H1 (cell line): ENCODE measurements at regions not wholly inside any gene's neighbourhood (a gene's known extent, or its start where the extent isn't known, plus 50 kb on each side); places are given as distances from the start of the nearest gene placed in this dataset.
A peak's percentile ranks its signal among the peaks of the same experiment; 100 is the strongest.

Experiments
- CTCF ChIA-PET: fragments of 300-600 bp; sonication (Branson Sonifier 250); formaldehyde crosslinking; loops from one replicate; lab custom pipeline; 2021; ENCODE audit not compliant: partially characterized antibody; lab: Charles Lee
- POLR2A ChIA-PET: fragments of 300-600 bp; sonication (Branson Sonifier 250); formaldehyde crosslinking; loops from one replicate; lab custom pipeline; 2021; ENCODE audit warnings: inconsistent platforms; ENCODE audit not compliant: partially characterized antibody; lab: Charles Lee
- DNase-seq, 2 experiments: peaks; one replicate each; pipeline versions ENCODE4 v3.0.0 to v3.0.0-alpha.2; 2010 to 2022; ENCODE audit warnings: low spot score in 2 of 2, low read depth in 1 of 2, mixed read lengths in 1 of 2
- FAIRE-seq: peaks from 2 replicates; lab custom pipeline; 2011; peaks lifted over from hg19 to GRCh38; lab: Jason Lieb, UNC
- H2AFZ ChIP-seq: 2 replicates; pipeline ENCODE4 v1.8.1; 2012; ENCODE audit warnings: low read length, inconsistent platforms
- H2AK5ac ChIP-seq: 2 replicates; pipeline ENCODE4 v1.6.1; 2013; ENCODE audit warnings: low read depth, low read length
- H2BK120ac ChIP-seq: replicated peaks from 2 replicates; pipeline ENCODE3; 2013; ENCODE audit warnings: low read depth, low read length, inconsistent platforms
- H2BK12ac ChIP-seq: 2 replicates; pipeline ENCODE4 v1.6.1; 2013; ENCODE audit warnings: low read depth, low read length
- H2BK15ac ChIP-seq: 2 replicates; pipeline ENCODE4 v1.6.1; 2013; ENCODE audit warnings: low read length
- H2BK20ac ChIP-seq: 2 replicates; pipeline ENCODE4 v1.6.1; 2013; ENCODE audit warnings: low read length
- H2BK5ac ChIP-seq: 2 replicates; pipeline ENCODE4 v1.6.1; 2013; ENCODE audit warnings: low read depth, low read length
- H3K14ac ChIP-seq: 2 replicates; pipeline ENCODE4 v1.6.1; 2013; ENCODE audit warnings: inconsistent platforms; ENCODE audit not compliant: insufficient read length
- H3K18ac ChIP-seq: 2 replicates; pipeline ENCODE4 v1.6.1; 2013; ENCODE audit warnings: low read length; ENCODE audit errors: extremely low read depth
- H3K23ac ChIP-seq: 2 replicates; pipeline ENCODE4 v1.6.1; 2013; ENCODE audit warnings: inconsistent platforms; ENCODE audit not compliant: insufficient read length
- H3K23me2 ChIP-seq: 2 replicates; pipeline ENCODE4 v1.6.1; 2013; ENCODE audit warnings: low read depth, low read length
- H3K27ac ChIP-seq: 2 replicates; pipeline ENCODE4 v1.6.1; 2011; ENCODE audit warnings: low read depth, low read length, inconsistent platforms
- H3K27me3 ChIP-seq, 4 experiments: replicated peaks in 1 of 4; 1 replicate in 1 of 4; 2 replicates in 3 of 4; pipeline versions ENCODE4 v1.6.1 to v1.8.1; 2011 to 2013; ENCODE audit warnings: low read length in 3 of 4, mild to moderate bottlenecking in 3 of 4, inconsistent platforms in 2 of 4, mixed read lengths in 2 of 4, moderate library complexity in 1 of 4; ENCODE audit not compliant: control insufficient read depth in 3 of 4, insufficient read depth in 3 of 4; ENCODE audit errors: extremely low read depth in 1 of 4
- H3K36me3 ChIP-seq, 4 experiments: 2 replicates each; pipeline versions ENCODE4 v1.6.1 to v1.8.1; 2011 to 2013; ENCODE audit warnings: mild to moderate bottlenecking in 4 of 4, low read length in 3 of 4, moderate library complexity in 2 of 4, control low read depth in 1 of 4, inconsistent platforms in 1 of 4; ENCODE audit not compliant: insufficient read depth in 4 of 4, control insufficient read depth in 2 of 4
- H3K4ac ChIP-seq: replicated peaks from 2 replicates; pipeline ENCODE3; 2013; ENCODE audit warnings: low read length, low read depth, mixed read lengths, inconsistent platforms; ENCODE audit not compliant: insufficient read length
- H3K4me1 ChIP-seq, 4 experiments: replicated peaks in 1 of 4; 1 replicate in 1 of 4; 2 replicates in 3 of 4; pipeline versions ENCODE4 v1.6.1 to v1.8.1; 2011 to 2013; ENCODE audit warnings: low read length in 3 of 4, inconsistent platforms in 2 of 4, mixed read lengths in 1 of 4; ENCODE audit not compliant: insufficient read depth in 4 of 4, control insufficient read depth in 3 of 4
- H3K4me2 ChIP-seq, 2 experiments: 2 replicates each; pipeline versions ENCODE4 v1.6.1 to v1.8.1; 2011 to 2013; ENCODE audit warnings: low read depth in 2 of 2, low read length in 2 of 2, control low read depth in 1 of 2, inconsistent platforms in 1 of 2, mild to moderate bottlenecking in 1 of 2; ENCODE audit not compliant: insufficient read depth in 1 of 2
- H3K4me3 ChIP-seq, 4 experiments: fragments of 200-600, 300-600 bp in 1 of 4; sonication (generic), shearing (Covaris generic), sonication (Bioruptor Twin) in 1 of 4; 2 replicates each; pipeline versions ENCODE4 v1.5.1 to v1.8.1; 2011 to 2016; ENCODE audit warnings: low read length in 4 of 4, low read depth in 3 of 4, control low read depth in 2 of 4, inconsistent platforms in 2 of 4, mild to moderate bottlenecking in 2 of 4, mixed read lengths in 1 of 4, moderate library complexity in 1 of 4; ENCODE audit not compliant: insufficient read depth in 2 of 4; ENCODE audit errors: extremely low read depth in 1 of 4
- H3K56ac ChIP-seq: replicated peaks from 2 replicates; pipeline ENCODE3; 2013; ENCODE audit warnings: low read depth, mild to moderate bottlenecking, mixed read lengths, low read length, inconsistent platforms; ENCODE audit not compliant: insufficient read length
- H3K79me1 ChIP-seq: 2 replicates; pipeline ENCODE4 v1.6.1; 2013; ENCODE audit warnings: low read depth, low read length, control low read depth
- H3K79me2 ChIP-seq, 2 experiments: 2 replicates each; pipeline versions ENCODE4 v1.6.1 to v1.8.1; 2012 to 2013; ENCODE audit warnings: low read length in 2 of 2, mild to moderate bottlenecking in 2 of 2, inconsistent platforms in 1 of 2; ENCODE audit not compliant: insufficient read depth in 2 of 2, control insufficient read depth in 1 of 2
- H3K9ac ChIP-seq, 4 experiments: replicated peaks in 1 of 4; 1 replicate in 1 of 4; 2 replicates in 3 of 4; pipeline versions ENCODE4 v1.6.1 to v1.8.1; 2011 to 2013; ENCODE audit warnings: low read depth in 3 of 4, low read length in 3 of 4, control low read depth in 2 of 4, mild to moderate bottlenecking in 2 of 4, moderate library complexity in 2 of 4, inconsistent platforms in 1 of 4; ENCODE audit errors: extremely low read depth in 1 of 4
- H3K9me3 ChIP-seq, 2 experiments: 2 replicates each; pipeline versions ENCODE4 v1.6.1 to v1.8.1; 2012 to 2013; ENCODE audit warnings: mild to moderate bottlenecking in 2 of 2, moderate library complexity in 2 of 2, control low read depth in 1 of 2, inconsistent platforms in 1 of 2, low read depth in 1 of 2, low read length in 1 of 2, mixed read lengths in 1 of 2; ENCODE audit not compliant: insufficient read depth in 2 of 2
- H4K20me1 ChIP-seq, 2 experiments: replicated peaks in 1 of 2; 2 replicates each; pipeline versions ENCODE3 to v1.8.1; 2011 to 2013; ENCODE audit warnings: inconsistent platforms in 2 of 2, low read length in 2 of 2, mild to moderate bottlenecking in 1 of 2; ENCODE audit not compliant: insufficient read depth in 2 of 2, control insufficient read depth in 1 of 2
- H4K5ac ChIP-seq: 2 replicates; pipeline ENCODE4 v1.6.1; 2013; ENCODE audit warnings: low read length, low read depth, mixed read lengths, inconsistent platforms; ENCODE audit not compliant: insufficient read length
- H4K8ac ChIP-seq: 2 replicates; pipeline ENCODE4 v1.8.0; 2013; ENCODE audit warnings: mild to moderate bottlenecking, moderate library complexity, low read length, inconsistent platforms; ENCODE audit not compliant: insufficient read depth; ENCODE audit errors: extremely low read depth
- H4K91ac ChIP-seq: replicated peaks from 2 replicates; pipeline ENCODE3; 2013; ENCODE audit warnings: low read length, mixed read lengths, inconsistent platforms; ENCODE audit not compliant: insufficient read length
- KDM5A ChIP-seq: fragments of 200-600 bp; IDR thresholded peaks from 2 replicates; pipeline ENCODE4 v1.7.1; 2012; ENCODE audit warnings: mild to moderate bottlenecking, low read length, inconsistent platforms, mixed read lengths
- RAD21 ChIP-seq, 2 experiments: IDR thresholded peaks in 1 of 2; conservative IDR thresholded peaks in 1 of 2; 2 replicates each; pipeline ENCODE4 v1.6.1; 2011; ENCODE audit warnings: low read depth in 2 of 2, low read length in 2 of 2, improper control_type of control experiment in 1 of 2, inconsistent platforms in 1 of 2, mild to moderate bottlenecking in 1 of 2, moderate library complexity in 1 of 2
- RXRA ChIP-seq: IDR thresholded peaks from 2 replicates; pipeline ENCODE4 v1.6.1; 2011; ENCODE audit warnings: low read depth, mild to moderate bottlenecking, low read length, moderate library complexity; ENCODE audit not compliant: insufficient read depth
- WGBS, 2 experiments: shearing (Covaris generic) in 1 of 2; methylation state at CpG; one replicate each; pipeline versions ENCODE4 v1.1.6 to v1.1.7; 2013 to 2015; ENCODE audit warnings: low lambda C conversion rate in 2 of 2, mixed read lengths in 2 of 2, inconsistent platforms in 1 of 2, low coverage in 1 of 2, missing lambda C conversion rate in 1 of 2; ENCODE audit not compliant: insufficient replicate concordance in 2 of 2, insufficient coverage in 1 of 2, insufficient read length in 1 of 2; ENCODE audit errors: extremely low coverage in 1 of 2, missing lambda C conversion rate in 1 of 2; 5-methylcytosine and 5-hydroxymethylcytosine counted together

DNA sequence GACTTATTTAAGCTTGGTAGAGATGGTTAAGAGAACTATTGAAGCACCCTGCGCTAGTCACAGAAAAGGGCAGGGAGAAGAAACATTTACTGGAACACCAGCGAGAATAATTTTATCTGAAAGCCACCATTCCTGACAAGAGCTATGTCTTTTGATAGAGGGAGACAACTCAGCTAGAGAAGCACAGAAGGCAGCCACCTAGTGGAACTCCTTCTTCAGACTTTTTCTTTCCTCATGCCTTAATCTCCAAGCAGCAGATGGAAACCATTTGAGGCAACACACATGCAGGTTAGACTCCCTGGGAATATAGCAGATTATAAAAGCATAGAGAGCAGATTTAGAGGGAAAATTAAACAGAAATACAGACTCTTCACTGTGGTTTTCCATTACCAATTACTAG, 813.4 kb downstream of the SLITRK6 start:
- H2BK12ac ChIP-seq, result no peak overlapping the region
- no peak overlapping the region for H2AK5ac ChIP-seq
- no peak overlapping the region for H3K56ac ChIP-seq
- no peaks in the 10 kb centered on the region for H3K79me2 ChIP-seq
- CTCF ChIA-PET, result interaction anchor here (1.0 kb wide), 1 partner anchor 524 kb away, joined by 3 read pairs; no protein-coding TSS in a partner anchor
- no peak overlapping the region for H3K14ac ChIP-seq
- FAIRE-seq (no peak), DNase-seq (no peak)
- H2BK15ac ChIP-seq, result no peak overlapping the region
- no peak overlapping the region for H3K27ac ChIP-seq
- no peak overlapping the region for H3K23ac ChIP-seq
- POLR2A ChIA-PET, result no interaction called here
- H3K27me3 ChIP-seq, result no peaks in the 10 kb centered on the region
- H3K18ac ChIP-seq, result no peak overlapping the region
- WGBS, 2 experiments, result 92% methylated on average over 2 of the region's 2 CpGs; no CpG with 5 or more reads in 1 of the 2 experiments
- no peak overlapping the region for H2BK5ac ChIP-seq
- H2AFZ ChIP-seq, result no peak overlapping the region
- H4K5ac ChIP-seq, result no peak overlapping the region
- no peaks in the 10 kb centered on the region for H3K4me1 ChIP-seq
- H3K9ac ChIP-seq, result no peak overlapping the region; a peak in 1 of 7 replicates
- H3K23me2 ChIP-seq, result no peaks in the 10 kb centered on the region
- no peak overlapping the region for H4K91ac ChIP-seq
- H3K36me3 ChIP-seq, result no peaks in the 10 kb centered on the region
- H3K79me1 ChIP-seq, result no peaks in the 10 kb centered on the region
- no peaks in the 10 kb centered on the region for H3K9me3 ChIP-seq
- no peaks in the 10 kb centered on the region for H4K20me1 ChIP-seq
- H4K8ac ChIP-seq, result no peak overlapping the region
- H3K4ac ChIP-seq, result no peak overlapping the region
- TF ChIP-seq RXRA (no peak), KDM5A (no peak), RAD21 (IDR thresholded peaks at IDR 0.05 in 1 of 2, conservative IDR thresholded peaks at IDR 0.05 in 1 of 2; ENCODE audit: low read depth in 2 of 2, low read length in 2 of 2) (peak in 1 of 2 experiments; percentile 24; a peak in 1 of 4 replicates)
- H3K4me2 ChIP-seq, result no peak overlapping the region
- no peak overlapping the region for H3K4me3 ChIP-seq
- no peak overlapping the region for H2BK120ac ChIP-seq
- H2BK20ac ChIP-seq, result no peak overlapping the region
